Stimulated activated CD4-positive, alpha-beta T cell treated with anti-CD3 and anti-CD28 coated beads, TNF-alpha, amount 100 ng/mL, for 24 hours (primary cell): ENCODE measurements at regions not wholly inside any gene's neighbourhood (a gene's known extent, or its start where the extent isn't known, plus 50 kb on each side); places are given as distances from the start of the nearest gene placed in this dataset.

ENCODE experiments used
- DNase-seq, 3 experiments: peaks; one replicate each; pipeline ENCODE4 v3.0.0-alpha.2; 2020; ENCODE audit warnings: low read depth in 3 of 3

GRCh38 chr2:71277536-71278103 is 50.7 kb upstream of the PAIP2B start:
- DNase-seq = peak in 1 of 3 experiments; percentile 19

GRCh38 chr2:71277147-71277475 is 50.2 kb upstream of the PAIP2B start:
- DNase-seq = no peak

- peak; percentile 73 to 90 (median 79) for DNase-seq
Observed at GRCh38 chr2:71276311-71277146, 49.6 kb upstream of the PAIP2B start.
